DND-41 (cell line): ENCODE measurements at regions not wholly inside any gene's neighbourhood (a gene's known extent, or its start where the extent isn't known, plus 50 kb on each side); places are given as distances from the start of the nearest gene placed in this dataset.

Experiments used
- ATAC-seq: fragments of 200-7000 bp; cut with Tn5 transposase; 3 replicates; pipeline ENCODE4 v1.9.1; 2021; ENCODE audit warnings: low read depth; ENCODE audit not compliant: insufficient read depth
- DNase-seq: peaks from one replicate; pipeline ENCODE4 v3.0.0-alpha.2; 2020
- H2AFZ ChIP-seq: 2 replicates; pipeline ENCODE4 v1.6.0; 2012; ENCODE audit warnings: low read depth, low read length
- H3K27ac ChIP-seq: 2 replicates; pipeline ENCODE4 v1.5.1; 2012; ENCODE audit warnings: low read length, inconsistent platforms
- H3K27me3 ChIP-seq: fragments of 200-600 bp; sonication (generic); 2 replicates; pipeline ENCODE4 v1.6.0; 2012; ENCODE audit warnings: low read length, mild to moderate bottlenecking, inconsistent platforms; ENCODE audit not compliant: insufficient read depth, poor library complexity
- H3K36me3 ChIP-seq: 2 replicates; pipeline ENCODE4 v1.5.1; 2012; ENCODE audit warnings: low read length, inconsistent platforms; ENCODE audit not compliant: insufficient read depth
- H3K4me1 ChIP-seq: 2 replicates; pipeline ENCODE4 v1.5.1; 2012; ENCODE audit warnings: mild to moderate bottlenecking, low read length; ENCODE audit not compliant: insufficient read depth
- H3K4me2 ChIP-seq: 2 replicates; pipeline ENCODE4 v1.6.0; 2012; ENCODE audit warnings: mild to moderate bottlenecking, moderate library complexity, low read length, inconsistent platforms; ENCODE audit not compliant: insufficient read depth
- H3K4me3 ChIP-seq, 2 experiments: fragments of 200-600 bp in 1 of 2; shearing (Covaris generic) in 1 of 2; 2 replicates each; pipeline ENCODE4 v1.5.1; 2012 to 2016; ENCODE audit warnings: inconsistent platforms in 2 of 2, low read length in 2 of 2, mild to moderate bottlenecking in 2 of 2, low read depth in 1 of 2, moderate library complexity in 1 of 2
- H3K79me2 ChIP-seq: 2 replicates; pipeline ENCODE4 v1.6.0; 2012; ENCODE audit warnings: low read length, inconsistent platforms; ENCODE audit not compliant: insufficient read depth
- H3K9ac ChIP-seq: 2 replicates; pipeline ENCODE4 v1.6.0; 2012; ENCODE audit warnings: low read depth, mild to moderate bottlenecking, inconsistent platforms, low read length, moderate library complexity
- H3K9me3 ChIP-seq: 2 replicates; pipeline ENCODE4 v1.5.1; 2012; ENCODE audit warnings: low read length, moderate library complexity, mild to moderate bottlenecking, inconsistent platforms; ENCODE audit not compliant: insufficient read depth, severe bottlenecking
- H4K20me1 ChIP-seq: 2 replicates; pipeline ENCODE4 v1.6.0; 2012; ENCODE audit warnings: low read length; ENCODE audit not compliant: insufficient read depth
- EZH2 ChIP-seq: IDR thresholded peaks from 3 replicates; pipeline ENCODE4 v1.6.1; 2012; ENCODE audit warnings: borderline replicate concordance, low read depth, mild to moderate bottlenecking, moderate library complexity, low read length, inconsistent platforms; ENCODE audit not compliant: severe bottlenecking
- TF ChIP-seq, protein P1 (sequence below): IDR thresholded peaks from 2 replicates; pipeline ENCODE4 v1.5.1; 2012; ENCODE audit warnings: borderline replicate concordance, low read length, moderate library complexity, mild to moderate bottlenecking; ENCODE audit not compliant: poor library complexity, severe bottlenecking; ENCODE audit errors: extremely low read depth

DNA sequence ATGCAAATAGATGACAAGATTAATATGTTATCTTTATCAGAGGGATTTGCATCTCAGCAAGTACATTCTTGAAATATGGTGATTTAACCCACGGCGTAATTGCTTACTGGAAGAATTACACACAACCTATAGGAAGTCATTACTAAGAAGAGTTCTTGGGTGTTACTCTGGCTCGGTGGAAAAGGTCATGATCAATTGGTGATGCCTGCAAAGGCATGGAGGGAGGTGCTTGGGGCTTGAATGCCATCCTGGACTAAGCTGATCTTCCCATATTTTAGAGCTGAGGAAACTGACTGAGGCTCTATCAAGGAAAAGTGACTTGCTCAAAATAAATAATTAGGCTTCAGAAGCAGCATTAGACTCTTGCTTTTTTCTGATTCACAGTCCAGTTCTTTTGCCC is 137.5 kb upstream of the JUN start:
- Histone ChIP-seq H2AFZ (no peak overlapping the region), H3K79me2 (no peaks in the 10 kb centered on the region), H3K4me1 (no peaks in the 10 kb centered on the region), H3K36me3 (no peaks in the 10 kb centered on the region), H3K9ac (no peak overlapping the region), H3K4me2 (no peak overlapping the region), H3K9me3 (no peaks in the 10 kb centered on the region), H3K4me3 (no peak overlapping the region), H3K27me3 (no peaks in the 10 kb centered on the region), H4K20me1 (no peaks in the 10 kb centered on the region), H3K27ac (no peak overlapping the region)
- DNase-seq (no peak), ATAC-seq (no peak)
- TF ChIP-seq, protein P1, sequence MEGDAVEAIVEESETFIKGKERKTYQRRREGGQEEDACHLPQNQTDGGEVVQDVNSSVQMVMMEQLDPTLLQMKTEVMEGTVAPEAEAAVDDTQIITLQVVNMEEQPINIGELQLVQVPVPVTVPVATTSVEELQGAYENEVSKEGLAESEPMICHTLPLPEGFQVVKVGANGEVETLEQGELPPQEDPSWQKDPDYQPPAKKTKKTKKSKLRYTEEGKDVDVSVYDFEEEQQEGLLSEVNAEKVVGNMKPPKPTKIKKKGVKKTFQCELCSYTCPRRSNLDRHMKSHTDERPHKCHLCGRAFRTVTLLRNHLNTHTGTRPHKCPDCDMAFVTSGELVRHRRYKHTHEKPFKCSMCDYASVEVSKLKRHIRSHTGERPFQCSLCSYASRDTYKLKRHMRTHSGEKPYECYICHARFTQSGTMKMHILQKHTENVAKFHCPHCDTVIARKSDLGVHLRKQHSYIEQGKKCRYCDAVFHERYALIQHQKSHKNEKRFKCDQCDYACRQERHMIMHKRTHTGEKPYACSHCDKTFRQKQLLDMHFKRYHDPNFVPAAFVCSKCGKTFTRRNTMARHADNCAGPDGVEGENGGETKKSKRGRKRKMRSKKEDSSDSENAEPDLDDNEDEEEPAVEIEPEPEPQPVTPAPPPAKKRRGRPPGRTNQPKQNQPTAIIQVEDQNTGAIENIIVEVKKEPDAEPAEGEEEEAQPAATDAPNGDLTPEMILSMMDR: no peak
- TF ChIP-seq EZH2: no peak

DNA sequence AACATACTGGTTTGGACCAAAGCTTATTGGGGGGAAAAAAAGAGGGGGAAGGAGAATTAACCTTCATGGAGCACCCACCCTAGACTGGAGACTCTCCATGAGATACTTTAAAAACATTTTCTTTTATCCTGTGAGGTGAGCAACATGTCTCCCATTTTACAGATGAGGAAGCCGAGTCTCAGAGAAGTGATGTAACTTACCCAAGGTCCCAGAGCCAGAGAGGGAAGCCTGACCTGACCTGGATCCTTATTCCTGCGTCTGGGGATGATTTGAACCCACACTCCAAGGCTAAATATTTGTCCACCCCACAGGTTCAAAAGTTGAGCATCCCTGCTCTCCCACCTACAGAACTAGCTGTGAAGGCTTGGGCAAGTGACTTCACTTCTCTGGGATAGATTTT is 137.9 kb upstream of the JUN start:
- ATAC-seq (no peak), DNase-seq (no peak)
- H3K27me3 ChIP-seq: no peaks in the 10 kb centered on the region
- H2AFZ ChIP-seq: no peak overlapping the region
- no peaks in the 10 kb centered on the region for H3K36me3 ChIP-seq
- no peak overlapping the region for H3K9ac ChIP-seq
- no peak overlapping the region for H3K4me3 ChIP-seq
- H3K27ac ChIP-seq: no peak overlapping the region
- no peaks in the 10 kb centered on the region for H3K79me2 ChIP-seq
- H3K4me1 ChIP-seq: no peaks in the 10 kb centered on the region
- no peak for TF ChIP-seq EZH2
- TF ChIP-seq, protein P1: no peak
- no peak overlapping the region for H3K4me2 ChIP-seq
- H4K20me1 ChIP-seq: no peaks in the 10 kb centered on the region
- H3K9me3 ChIP-seq: no peaks in the 10 kb centered on the region

DNA sequence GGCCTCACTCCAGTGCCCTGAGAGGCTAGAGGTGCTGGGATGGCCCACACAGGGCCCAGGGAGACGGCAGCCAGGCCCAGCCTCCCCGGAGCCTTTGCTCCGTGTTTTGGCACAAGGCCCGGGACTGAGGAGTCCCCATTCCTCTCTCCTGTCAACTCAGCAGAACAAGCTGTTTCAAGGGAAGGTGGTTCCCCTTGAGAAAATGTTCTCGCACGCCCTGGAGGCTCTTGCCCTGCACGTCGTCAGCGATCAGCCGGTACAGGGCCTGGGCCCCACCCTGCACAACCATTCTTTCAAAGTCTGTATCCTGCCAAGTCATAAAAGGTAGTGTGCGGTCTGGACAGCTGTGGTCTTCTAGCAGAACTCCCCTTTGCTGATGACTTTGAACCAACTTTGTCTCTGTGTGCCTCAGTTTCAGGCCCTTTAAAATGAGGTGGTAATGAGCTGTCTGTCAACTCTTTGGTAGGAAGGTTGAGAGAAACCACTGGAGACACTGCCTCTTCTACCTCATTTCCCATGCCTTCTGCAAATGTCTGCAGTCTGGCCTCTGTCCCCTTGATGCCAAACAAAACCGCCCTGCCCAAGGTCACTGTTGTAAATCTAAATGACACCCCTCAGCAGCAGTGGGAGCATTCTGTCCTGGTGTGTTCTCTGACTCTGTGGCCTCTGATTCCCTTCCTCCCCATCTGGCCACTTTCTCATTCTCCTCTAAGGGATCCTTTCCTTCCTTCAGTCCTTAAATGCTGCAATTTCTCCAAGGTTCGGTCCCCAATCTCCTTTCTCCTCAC is 138.6 kb upstream of the JUN start:
- Histone ChIP-seq H3K9ac (no peak overlapping the region), H3K4me2 (no peak overlapping the region), H4K20me1 (no peaks in the 10 kb centered on the region), H3K4me1 (no peaks in the 10 kb centered on the region), H3K79me2 (no peaks in the 10 kb centered on the region), H3K27ac (no peak overlapping the region), H3K36me3 (no peaks in the 10 kb centered on the region), H2AFZ (no peak overlapping the region), H3K27me3 (no peaks in the 10 kb centered on the region), H3K9me3 (no peaks in the 10 kb centered on the region), H3K4me3 (no peak overlapping the region)
- TF ChIP-seq EZH2: no peak
- TF ChIP-seq, protein P1: no peak
- no peak for ATAC-seq
- DNase-seq: no peak

DNA sequence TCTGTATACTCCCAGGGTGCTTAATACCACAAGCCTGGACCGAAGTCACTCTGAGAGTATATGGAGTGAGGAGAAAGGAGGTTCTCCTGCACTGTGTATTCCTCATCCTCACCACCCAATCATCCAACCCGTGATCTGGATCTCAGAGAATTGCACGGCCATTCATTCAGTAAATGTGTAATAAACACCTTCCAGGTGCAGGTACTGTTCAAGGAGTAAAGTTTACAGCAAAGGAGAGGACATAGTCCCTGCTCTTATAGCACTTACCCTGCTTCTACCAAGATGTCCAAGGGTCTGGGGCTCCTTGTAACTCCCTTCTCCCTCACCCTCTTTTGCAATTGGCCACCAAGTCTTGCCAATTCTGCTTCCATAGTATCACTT is 139.2 kb upstream of the JUN start:
- H3K36me3 ChIP-seq: no peaks in the 10 kb centered on the region
- H2AFZ ChIP-seq: no peak overlapping the region
- no peak for DNase-seq

More for the DNA sequence above, 139.2 kb upstream of the JUN start:
- Histone ChIP-seq H3K9me3 (no peaks in the 10 kb centered on the region), H3K27me3 (no peaks in the 10 kb centered on the region), H3K4me2 (no peak overlapping the region), H3K79me2 (no peaks in the 10 kb centered on the region), H4K20me1 (no peaks in the 10 kb centered on the region), H3K9ac (no peak overlapping the region), H3K4me1 (no peaks in the 10 kb centered on the region), H3K27ac (no peak overlapping the region), H3K4me3 (no peak overlapping the region)
- TF ChIP-seq EZH2: no peak
- TF ChIP-seq, protein P1: no peak
- no peak for ATAC-seq
